Progenitor cell of endocrine pancreas (in vitro differentiated cells): ENCODE measurements at regions not wholly inside any gene's neighbourhood (a gene's known extent, or its start where the extent isn't known, plus 50 kb on each side); places are given as distances from the start of the nearest gene placed in this dataset.

Source experiments
- DNase-seq: peaks from one replicate; pipeline ENCODE4 v3.0.0; 2021; ENCODE audit warnings: low spot score; ENCODE audit not compliant: unreplicated experiment
- H3K27ac Mint-ChIP-seq: 2 replicates; pipeline ENCODE4 v1.8.0; 2021; ENCODE audit warnings: mild to moderate bottlenecking, moderate library complexity, mixed read lengths
- H3K27me3 Mint-ChIP-seq: 2 replicates; pipeline ENCODE4 v1.8.0; 2021; ENCODE audit warnings: mixed read lengths
- H3K36me3 Mint-ChIP-seq: 2 replicates; pipeline ENCODE4 v1.8.0; 2022; ENCODE audit warnings: mixed read lengths; ENCODE audit not compliant: insufficient read depth
- H3K4me1 Mint-ChIP-seq: 2 replicates; pipeline ENCODE4 v1.8.0; 2021; ENCODE audit warnings: low read depth, mixed read lengths
- H3K4me3 Mint-ChIP-seq: 2 replicates; pipeline ENCODE4 v1.8.0; 2021; ENCODE audit warnings: low read depth, mild to moderate bottlenecking, moderate library complexity, mixed read lengths
- H3K9me3 Mint-ChIP-seq: 2 replicates; pipeline ENCODE4 v1.8.0; 2021; ENCODE audit warnings: low read depth, mixed read lengths
- TF ChIP-seq, protein P1 (sequence below): fragments of 200-600 bp; sonication (generic); IDR thresholded peaks from one replicate; pipeline ENCODE4 v1.5.0; 2021; ENCODE audit warnings: antibody characterized with exemption, mild to moderate bottlenecking; ENCODE audit not compliant: unreplicated experiment

DNA sequence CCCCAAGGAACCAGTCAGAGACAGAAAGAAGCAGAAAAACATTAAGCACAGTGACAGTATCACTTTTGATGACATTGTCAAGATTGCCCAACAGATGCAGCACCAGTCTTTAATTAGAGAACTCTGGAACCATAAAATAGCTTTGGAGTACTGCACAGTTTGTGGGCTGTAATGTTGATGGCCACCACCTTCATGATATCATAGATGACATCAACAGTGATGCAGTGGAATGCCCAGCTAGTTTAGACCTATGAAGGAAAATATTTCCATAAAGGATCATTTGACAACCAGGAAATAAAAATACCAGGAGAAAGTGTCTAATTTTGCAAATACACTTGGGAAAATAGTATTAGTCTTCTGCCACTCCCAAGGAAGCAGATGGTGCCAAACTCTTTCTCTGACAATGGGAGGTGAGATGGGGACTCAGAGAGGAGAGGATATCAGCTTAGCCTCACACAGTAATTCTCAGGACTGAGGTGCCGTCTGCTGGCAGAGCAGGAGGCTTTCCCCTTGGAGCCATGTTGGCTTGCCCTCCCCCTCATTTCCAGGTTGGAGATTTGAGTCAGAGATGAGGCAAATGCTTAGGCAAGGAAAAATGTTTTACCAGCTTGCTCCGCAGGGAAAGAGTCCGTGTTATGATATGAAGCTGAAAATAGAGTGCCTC, 107.5 kb upstream of the CELF4 start:
- Mint-ChIP-seq H3K36me3 (no peaks in the 10 kb centered on the region), H3K4me3 (no peak overlapping the region), H3K27me3 (peaks cover under 1% of the 10 kb centered on the region), H3K27ac (no peak overlapping the region), H3K9me3 (no peaks in the 10 kb centered on the region), H3K4me1 (no peaks in the 10 kb centered on the region)
- TF ChIP-seq, protein P1, sequence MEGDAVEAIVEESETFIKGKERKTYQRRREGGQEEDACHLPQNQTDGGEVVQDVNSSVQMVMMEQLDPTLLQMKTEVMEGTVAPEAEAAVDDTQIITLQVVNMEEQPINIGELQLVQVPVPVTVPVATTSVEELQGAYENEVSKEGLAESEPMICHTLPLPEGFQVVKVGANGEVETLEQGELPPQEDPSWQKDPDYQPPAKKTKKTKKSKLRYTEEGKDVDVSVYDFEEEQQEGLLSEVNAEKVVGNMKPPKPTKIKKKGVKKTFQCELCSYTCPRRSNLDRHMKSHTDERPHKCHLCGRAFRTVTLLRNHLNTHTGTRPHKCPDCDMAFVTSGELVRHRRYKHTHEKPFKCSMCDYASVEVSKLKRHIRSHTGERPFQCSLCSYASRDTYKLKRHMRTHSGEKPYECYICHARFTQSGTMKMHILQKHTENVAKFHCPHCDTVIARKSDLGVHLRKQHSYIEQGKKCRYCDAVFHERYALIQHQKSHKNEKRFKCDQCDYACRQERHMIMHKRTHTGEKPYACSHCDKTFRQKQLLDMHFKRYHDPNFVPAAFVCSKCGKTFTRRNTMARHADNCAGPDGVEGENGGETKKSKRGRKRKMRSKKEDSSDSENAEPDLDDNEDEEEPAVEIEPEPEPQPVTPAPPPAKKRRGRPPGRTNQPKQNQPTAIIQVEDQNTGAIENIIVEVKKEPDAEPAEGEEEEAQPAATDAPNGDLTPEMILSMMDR, result no peak
- DNase-seq, result no peak

- Mint-ChIP-seq H3K9me3 (no peaks in the 10 kb centered on the region), H3K27me3 (no peaks in the 10 kb centered on the region), H3K4me3 (no peak overlapping the region), H3K27ac (no peak overlapping the region), H3K4me1 (peaks cover 3% of the 10 kb centered on the region), H3K36me3 (no peaks in the 10 kb centered on the region)
- TF ChIP-seq, protein P1, result no peak
- DNase-seq, result no peak
Observed at GRCh38 chr18:37672001-37672400, 106.4 kb upstream of the CELF4 start.

- no peaks in the 10 kb centered on the region for H3K36me3 Mint-ChIP-seq
- H3K27ac Mint-ChIP-seq, result no peak overlapping the region
- no peak for DNase-seq
- TF ChIP-seq, protein P1, result no peak
- peaks cover 5% of the 10 kb centered on the region for H3K4me1 Mint-ChIP-seq
- no peaks in the 10 kb centered on the region for H3K27me3 Mint-ChIP-seq
- H3K4me3 Mint-ChIP-seq, result no peak overlapping the region
- no peaks in the 10 kb centered on the region for H3K9me3 Mint-ChIP-seq
Observed at GRCh38 chr18:37671530-37671929, 105.9 kb upstream of the CELF4 start.

DNA sequence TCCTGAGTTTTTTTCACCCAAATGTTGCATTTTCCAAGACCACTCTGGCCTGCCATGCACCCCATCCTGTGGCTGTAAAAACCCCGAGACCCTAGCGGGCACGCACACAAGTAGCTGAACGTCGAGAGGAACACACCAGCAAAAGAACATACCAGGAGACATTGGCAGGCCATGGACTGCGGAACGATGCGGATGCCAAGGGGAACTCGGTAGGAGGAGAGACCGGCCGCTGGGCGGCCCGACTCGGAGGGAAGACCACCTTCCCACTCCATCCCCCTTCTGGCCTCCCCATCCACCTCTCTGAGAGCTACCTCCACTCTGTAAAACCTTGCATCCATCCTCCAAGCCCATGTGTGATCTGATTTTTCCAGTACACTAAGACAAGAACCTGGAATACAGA, 105.5 kb upstream of the CELF4 start:
- Mint-ChIP-seq H3K27ac (no peak overlapping the region), H3K4me1 (peaks cover 10% of the 10 kb centered on the region), H3K9me3 (no peaks in the 10 kb centered on the region), H3K4me3 (no peak overlapping the region), H3K36me3 (no peaks in the 10 kb centered on the region), H3K27me3 (no peaks in the 10 kb centered on the region)
- DNase-seq, result no peak
- TF ChIP-seq, protein P1, result no peak

DNA sequence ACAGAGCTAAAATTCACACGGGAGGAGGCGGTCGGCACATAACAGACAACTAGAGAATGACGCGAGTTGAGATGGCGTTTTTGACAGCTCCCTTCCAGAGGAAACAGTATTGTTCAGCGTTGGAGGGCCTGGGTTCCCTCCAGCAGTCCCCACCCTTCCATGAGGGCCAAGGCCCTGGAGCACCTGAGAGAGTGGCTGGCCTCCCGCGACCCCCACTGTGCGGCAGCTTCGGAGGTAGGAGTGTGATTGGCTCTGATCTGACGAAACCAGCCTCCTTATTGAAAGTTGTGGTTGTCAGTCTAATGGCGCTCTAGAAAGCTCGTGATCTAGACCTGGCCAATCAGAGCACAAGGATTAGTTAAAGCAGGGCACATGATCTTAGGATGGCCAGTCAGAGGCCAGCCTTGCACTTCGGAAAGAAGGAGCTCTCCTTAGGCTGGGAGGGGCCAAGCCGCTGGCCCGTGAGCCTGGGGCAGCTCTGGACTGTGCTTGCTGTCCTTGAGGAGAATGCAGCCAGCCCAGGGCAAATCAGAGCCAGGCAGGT, 104.5 kb upstream of the CELF4 start:
- Mint-ChIP-seq H3K36me3 (no peaks in the 10 kb centered on the region), H3K27ac (no peak overlapping the region), H3K9me3 (no peaks in the 10 kb centered on the region), H3K4me3 (no peak overlapping the region), H3K4me1 (peaks cover 11% of the 10 kb centered on the region), H3K27me3 (no peaks in the 10 kb centered on the region)
- TF ChIP-seq, protein P1, result no peak
- no peak for DNase-seq
